HG03060 (cell line): ENCODE measurements at regions not wholly inside any gene's neighbourhood (a gene's known extent, or its start where the extent isn't known, plus 50 kb on each side); places are given as distances from the start of the nearest gene placed in this dataset.

Source experiments
- ATAC-seq: cut with Tn5 transposase; IDR thresholded peaks from one replicate; pipeline ENCODE4 v1.9.1; 2021; ENCODE audit warnings: low read depth, moderate number of reproducible peaks; ENCODE audit not compliant: unreplicated experiment

DNA sequence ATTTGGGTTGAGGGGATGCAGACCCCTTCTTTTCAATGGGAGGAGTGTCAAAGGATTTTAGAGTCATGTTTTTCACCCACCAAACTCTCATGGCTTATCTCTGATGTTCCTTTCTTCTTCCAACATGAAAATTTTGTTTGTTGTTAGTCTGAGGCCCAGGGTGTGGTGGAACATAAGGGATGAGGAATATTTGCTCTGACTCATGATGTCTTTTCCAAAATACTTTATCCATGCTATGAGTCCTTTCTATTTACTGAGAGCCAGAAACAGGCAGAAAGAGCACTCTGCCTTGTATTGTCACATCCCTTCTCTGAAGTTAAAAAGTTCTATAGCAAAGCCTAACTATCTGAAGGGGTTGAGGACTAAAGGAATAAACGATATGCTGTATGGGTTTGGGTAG is 61.6 kb upstream of the GYPA start:
- no peak for ATAC-seq

DNA sequence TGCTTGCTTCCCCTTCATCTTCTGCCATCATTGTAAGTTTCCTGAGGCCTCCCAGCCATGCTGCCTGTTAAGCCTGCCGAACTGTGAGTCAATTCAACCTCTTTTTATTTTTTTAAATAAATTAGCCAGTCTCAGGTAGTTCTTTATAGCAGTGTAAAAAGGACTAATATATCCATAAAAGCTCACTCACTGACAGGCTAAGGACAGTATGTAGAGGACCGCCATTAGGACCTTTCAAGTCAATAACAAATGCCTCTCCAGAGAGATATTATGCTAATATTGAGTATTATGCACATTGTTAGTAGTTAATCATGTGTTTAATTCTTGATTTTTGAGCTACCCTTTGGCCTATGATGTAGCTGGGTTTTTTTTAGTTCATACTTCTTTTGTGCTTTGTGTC is 62.6 kb upstream of the GYPA start:
- ATAC-seq: no peak

DNA sequence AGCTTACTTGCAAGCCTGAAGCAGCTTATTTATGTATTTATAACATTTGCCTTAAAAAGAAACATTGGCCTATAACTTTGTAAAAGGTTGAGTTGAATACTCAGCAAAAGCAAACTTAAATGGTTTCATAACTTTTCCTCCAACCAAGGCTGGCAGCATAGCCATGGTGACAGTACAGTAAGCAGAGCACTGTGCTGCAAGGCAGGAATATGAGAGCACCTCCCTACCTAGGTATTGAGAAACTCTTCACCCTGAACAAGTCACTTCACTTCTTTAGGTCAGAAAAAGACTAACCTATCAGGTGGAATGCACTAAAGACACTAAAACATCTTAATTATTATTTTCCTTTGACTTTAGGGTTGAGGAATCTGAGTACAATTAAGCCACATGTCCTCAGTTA is 63.9 kb upstream of the GYPA start:
- no peak for ATAC-seq

DNA sequence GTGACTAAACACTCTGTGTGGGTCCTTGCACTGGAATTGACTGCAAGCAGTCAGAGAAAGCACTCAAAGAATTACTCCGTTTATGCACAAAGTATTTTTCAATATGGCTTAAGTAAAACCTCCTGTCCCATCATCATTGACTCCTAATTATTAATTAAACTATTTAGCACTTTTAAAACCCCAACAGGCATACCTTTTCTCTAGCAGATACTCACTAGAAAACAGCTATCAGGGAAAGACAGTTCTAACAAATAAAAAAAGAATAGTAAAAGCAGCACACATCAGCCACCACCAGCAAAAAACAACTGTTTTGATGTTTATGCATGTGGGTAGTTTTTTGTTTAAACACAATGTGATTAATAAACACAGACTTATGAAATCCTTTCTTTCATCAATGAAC is 66.2 kb upstream of the GYPA start:
- no peak for ATAC-seq

DNA sequence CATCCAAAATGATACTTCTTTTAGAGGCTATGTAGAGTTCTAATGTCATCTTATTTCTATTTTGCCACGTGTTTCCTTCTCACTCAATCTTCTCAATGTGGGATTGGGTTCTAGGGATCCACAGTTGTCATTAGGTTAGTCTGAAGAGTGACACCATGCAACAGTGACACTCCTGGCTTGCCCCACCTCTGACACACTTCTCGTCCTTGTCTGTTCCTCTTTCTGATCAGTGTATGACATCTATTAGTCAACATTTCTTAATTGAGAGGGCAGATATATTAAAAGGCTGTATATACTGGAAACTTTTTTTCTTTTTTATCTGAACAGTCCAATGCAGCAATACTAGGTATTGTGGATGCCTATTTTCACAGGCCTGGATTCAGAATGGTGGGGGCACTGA is 67.6 kb upstream of the GYPA start:
- no peak for ATAC-seq

DNA sequence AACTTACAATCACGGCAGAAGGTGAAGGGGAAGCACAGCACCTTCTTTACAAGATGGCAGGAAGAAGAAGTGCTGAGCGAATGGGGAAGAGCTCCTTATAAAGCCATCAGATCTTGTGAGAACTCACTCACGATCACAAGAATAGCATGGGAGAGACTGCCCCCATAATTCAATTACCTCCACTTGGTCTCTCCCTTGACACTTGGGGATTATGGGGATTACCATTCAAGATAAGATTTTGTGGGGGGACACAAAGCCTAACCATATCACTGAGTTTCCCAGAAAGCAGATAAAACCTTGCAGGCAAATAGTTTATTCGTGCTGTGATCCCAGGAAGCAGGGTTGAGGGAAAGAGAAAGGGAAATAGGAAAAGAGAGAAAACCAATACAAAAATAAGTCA is 69.0 kb upstream of the GYPA start:
- no peak for ATAC-seq

DNA sequence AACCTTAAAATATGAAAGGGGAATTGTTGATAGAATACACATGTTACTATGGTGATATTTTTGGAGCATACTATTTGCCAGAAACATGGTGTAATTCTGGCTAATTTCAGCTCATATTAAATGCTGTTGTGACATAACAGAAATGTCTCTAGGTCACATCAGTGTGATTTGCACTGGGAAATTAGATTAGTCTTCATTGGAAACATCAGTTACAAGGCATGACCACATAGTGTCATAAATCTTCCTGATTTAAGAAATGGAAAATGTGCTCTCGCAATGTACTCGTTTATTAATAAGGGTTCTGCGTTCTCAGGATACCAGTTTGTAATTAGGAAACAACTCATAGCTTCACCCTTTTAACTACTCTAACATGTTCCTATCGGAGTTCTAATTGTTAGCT is 72.9 kb upstream of the GYPA start:
- no peak for ATAC-seq

DNA sequence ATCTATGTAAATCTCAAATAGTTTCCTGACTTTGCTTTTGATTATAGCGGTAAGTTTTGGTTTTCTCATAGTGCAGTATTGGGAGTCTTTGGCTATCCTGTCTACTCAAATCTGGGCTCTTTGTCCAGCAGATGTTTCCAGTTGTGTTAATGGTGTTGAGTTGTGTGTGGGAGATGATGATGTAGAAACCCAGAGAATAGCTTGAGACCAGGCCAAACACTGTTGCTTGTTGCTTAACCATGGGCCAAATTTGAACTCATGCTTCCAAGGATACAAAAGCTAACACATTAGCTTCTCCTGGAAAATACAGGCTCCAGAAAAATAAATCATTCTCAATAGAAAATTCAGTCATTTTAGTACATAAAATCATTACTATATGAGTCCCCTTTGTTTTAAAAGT is 82.6 kb upstream of the GYPA start:
- ATAC-seq: no peak

DNA sequence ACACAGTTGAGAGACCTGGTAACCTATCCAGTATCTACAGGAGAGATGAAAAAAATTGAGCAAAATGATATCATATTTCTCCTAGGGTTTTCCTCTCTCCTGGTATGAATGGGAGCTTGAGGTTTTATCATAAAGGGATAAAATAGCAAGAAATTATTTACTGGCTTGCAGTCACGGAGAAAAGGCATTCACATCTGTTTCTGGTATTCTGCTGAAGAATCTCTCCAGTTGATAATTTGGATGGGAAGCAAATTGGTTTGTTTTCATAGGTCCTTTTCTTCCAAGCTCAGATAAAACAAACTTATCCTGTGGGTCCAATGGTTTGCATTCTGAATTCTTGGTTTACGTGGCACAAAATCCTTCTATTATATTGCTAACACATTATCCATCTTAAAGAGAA is 83.1 kb upstream of the GYPA start:
- ATAC-seq: no peak

DNA sequence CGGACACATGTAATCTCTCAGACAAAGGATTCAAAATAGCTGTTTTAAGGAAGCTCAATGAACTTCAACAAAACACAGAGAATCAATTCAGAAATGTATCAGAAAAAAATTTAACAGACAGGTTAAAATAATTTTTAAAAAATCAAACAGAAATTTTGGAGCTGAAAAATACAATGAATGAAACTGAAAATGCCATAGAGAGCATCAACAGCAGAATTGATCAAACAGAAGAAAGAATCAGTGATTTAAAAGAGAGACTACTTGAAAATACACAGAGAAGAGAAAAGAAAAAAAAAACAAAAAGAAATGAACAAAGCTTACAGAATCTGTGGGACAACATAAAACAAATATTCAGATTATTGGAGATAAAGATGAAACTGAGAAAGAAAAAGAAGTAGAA is 118.8 kb upstream of the GYPA start:
- ATAC-seq: no peak

DNA sequence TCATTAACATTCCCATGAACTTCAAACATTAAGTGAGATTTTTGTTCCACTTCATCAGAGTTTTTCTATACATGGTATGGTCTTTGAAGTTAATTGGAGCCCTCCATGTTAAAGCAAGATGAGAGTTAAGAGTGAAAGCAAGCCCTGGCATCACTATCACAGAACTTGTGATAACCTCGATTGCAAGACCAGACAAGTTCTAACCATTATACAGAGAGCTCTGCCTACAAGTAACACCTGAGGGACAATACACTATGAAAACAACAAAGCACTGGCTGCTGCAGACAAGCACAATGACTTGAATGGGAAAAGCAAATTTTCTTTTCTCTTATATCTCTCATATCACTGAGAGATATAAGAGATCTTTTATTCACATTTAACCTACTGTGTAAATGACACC is 126.6 kb upstream of the GYPA start:
- no peak for ATAC-seq

DNA sequence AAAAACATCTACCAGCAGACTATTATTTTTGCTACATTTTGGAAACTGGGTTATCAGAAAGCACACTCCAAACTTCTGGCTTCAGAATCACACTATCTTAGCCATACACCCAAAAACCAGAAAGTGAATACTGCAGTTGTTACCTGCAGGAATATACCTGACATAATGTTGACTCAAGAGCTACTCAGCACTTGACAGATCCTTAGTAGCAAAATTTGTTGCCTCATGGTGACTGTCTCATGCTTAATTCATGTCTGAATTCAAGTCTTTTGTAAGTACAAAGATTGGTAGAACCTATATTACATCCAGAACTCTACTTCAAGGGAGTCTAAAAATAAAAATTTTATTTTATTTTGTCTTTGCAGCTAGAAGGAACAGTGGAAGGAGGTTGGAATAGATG is 140.2 kb upstream of the GYPA start:
- no peak for ATAC-seq

DNA sequence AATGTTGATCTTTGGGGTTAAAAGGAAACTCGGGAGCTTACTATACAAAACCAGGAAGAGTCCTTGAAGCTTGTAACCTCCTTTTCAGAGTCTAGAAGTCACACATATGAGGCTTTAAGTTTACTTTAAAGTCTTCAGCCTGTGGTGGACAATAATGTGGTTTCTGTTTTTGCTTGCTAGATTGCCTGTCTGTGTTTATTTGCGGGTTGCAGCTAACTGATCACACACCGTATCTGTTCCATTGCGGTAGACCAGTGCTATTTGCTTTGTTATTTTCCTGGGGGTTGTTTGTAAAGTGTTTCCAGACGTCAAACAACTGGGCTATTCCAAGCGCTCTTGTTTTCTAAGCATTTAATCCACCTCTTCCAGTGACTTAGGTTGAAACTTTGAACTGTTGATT is 143.0 kb upstream of the GYPA start:
- ATAC-seq: no peak

DNA sequence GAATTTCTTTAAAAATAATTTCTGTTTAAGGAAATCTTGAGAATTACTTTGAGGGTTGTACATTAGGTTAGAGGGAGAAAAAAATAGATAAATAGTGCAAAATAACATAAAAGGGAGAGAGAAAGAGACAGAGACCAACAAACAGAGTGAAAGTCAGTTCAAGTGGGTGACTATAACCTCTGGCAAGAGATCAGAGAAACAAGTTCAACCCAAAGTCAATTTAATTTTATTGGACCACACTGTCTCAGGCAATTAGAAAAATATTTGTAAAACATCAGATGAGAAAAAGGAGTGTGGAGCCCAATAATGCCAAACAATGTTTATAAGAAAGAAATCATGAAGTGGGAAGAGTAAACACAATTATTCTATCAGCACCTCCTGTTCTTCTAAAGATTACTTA is 143.5 kb upstream of the GYPA start:
- no peak for ATAC-seq

DNA sequence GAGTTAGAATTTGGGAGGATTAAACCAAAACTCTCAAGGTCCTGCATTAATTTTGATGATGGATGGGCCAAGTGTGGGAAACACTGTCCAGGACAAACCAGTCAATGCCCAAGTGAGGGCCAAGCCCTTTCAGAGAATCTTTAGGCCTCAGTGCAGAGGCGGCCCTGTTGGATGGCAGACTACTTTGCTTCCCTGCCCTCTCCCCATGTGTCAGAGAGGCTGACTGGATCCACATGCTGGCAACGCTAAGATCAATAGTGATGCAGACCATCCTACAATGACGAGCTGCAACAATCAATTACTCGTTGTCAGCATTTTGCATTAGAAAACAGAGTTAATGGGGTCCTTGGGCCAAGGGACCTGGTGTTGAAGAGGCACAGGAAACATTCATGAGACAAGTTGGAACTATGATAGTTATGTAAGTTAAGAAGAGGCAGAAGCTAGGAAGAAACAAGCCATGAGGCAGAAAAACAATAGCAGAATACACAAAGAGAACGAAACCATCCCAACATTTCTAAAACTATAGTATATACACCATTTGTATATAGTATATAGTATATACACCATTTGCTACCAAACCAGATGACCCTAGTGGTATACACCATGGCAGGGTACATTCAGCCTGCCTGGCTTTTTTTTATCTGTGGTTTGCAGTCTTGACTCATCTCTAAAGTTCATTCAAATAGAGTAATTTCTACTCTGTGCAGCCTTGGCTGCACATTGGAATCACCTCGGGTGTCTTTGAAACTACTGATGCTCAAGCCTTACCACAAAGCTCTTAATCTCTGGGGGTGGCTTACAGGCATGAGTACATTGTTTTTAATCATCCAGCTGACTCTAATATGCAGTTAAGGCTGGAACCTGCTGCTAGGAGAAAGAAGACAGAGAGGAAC is 147.7 kb upstream of the GYPA start:
- peak; percentile 70 for ATAC-seq

DNA sequence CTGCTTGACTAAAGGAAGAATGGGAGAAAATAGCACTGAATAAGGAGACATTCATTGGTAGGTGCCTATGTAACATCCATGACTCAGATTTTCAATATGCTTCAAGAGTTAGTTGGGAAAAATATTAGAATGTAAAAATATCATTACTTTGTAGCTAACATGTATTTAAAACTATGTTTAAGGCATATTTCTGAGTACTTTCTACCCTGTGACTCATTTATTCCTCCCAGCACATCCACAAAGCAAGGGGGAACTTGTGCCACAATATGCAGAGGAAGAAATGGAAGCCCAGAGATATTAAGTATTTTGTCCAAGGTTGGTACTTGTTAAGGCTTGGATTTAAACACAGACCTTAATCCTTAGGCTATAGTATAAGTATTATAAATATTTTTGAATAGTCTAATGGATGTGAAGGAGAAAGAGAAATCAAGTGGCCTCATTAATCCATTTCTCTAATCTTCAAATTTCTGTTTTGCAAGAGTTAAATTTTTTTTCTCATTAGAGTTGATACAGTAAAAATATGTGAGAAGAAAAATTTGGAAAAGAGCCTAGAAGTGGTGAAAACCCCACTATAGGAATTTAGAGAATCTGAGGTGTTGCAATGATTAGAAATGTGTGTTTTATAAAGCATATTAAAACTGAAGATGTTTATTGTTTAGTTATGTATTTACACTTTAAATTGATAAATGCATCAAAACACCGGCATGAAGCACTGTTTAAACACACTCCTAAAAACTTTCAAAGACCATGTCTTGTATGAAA is 149.3 kb upstream of the GYPA start:
- no peak for ATAC-seq

DNA sequence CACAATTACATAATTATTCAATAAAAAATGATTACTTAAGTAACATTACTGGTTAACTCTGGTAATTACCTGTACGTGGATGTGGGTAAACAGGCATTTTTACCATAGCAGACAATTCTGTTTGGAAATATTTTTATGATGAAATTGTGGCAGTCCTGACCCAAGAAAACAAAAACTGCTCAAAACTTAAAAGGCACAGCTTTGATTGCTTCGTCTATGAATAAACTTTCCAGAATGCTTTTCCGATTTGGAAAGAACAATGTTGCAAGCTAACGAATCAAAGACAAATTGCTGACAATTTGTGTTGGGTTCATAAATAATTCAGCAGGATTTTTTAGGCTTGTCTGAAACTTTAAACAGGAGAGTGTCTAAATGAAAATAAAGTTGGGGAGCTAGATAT is 150.6 kb upstream of the GYPA start:
- ATAC-seq: no peak

DNA sequence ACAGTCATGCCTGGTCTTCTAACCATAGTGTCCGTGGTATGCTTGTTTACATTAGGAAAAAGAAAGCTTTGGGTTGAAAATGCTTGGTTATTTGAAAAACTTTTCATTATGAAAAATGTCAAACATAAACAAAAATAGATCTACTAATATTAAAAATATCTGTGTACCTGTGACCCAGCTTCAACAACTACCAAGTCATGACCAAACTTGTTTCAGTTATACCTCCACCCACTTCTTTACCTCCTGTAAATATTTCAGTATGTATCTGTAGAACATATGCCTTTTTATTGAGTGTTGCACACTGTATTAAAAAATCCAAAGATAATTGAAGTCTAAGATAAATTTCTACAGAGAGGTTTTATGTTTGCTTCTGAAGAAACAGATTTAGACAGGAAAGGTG is 153.7 kb upstream of the GYPA start:
- ATAC-seq: no peak

DNA sequence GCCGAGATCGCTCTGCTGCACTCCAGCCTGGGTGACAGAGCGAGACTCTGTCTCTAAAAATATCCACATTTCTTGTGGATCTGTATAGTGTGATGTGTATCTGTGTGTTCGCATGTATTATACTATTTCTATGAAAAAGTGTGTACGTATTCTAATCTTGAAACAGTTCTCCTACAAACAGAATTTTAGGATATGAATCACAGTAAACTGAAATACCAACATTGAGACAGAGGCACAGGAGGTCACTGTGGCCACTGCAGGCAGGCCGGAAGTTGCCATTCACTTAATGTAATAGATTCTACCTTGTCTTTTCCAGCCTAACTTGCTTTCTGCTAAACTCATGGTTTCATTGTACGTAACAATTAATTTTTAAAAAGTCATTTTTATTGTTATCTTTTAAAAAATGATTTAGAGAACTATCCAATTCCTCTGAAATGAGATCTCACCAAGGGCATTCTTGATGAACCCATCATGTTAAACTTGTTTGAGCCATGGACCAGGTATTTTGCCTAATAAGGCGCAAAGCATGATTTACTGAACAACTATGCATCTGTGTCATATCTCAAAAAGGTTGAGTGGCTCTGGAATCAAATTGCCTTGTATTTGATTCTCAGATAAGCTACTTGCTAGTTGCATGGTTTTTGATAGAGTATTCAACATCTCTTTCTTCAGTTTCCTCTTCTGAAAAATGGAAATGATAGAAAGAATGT is 154.9 kb upstream of the GYPA start:
- ATAC-seq: no peak

DNA sequence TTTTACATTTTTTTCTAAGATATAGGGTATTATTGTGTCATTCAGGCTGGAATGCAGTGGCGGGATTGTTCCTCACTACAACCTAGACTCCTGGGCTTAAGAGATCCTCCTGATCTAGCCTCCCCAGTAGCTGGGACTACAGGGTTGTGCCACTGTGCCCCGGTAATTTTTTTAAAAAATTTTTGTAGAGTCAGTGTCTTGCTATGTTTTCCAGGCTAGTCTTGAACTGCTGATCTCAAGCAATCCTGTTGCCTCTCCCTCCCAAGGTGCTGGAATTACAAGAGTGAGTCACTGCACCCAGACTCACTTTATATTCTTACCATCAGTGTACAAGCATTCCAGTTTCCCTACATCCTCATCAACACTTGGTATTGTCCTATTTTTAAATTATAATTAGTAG is 156.4 kb upstream of the GYPA start:
- ATAC-seq: no peak

DNA sequence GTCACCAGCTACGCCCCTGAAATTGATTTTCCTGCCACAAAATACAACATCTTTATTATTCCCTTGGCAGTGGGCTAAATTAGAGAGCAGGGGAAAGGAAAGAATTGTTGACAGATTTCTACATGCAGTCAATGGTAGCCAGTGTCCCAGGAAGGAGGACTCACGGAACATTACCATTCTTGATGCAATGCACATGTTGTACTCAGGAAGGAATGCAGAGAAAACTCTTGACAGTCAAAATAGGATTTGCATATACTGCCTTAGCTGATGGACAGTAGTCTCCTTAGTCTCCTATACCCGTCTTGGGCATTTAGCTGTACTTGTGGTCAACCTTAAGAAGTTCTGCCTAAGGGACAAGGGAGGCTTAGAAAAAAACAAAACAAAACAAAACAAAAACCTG is 158.0 kb upstream of the GYPA start:
- no peak for ATAC-seq
